ENCODE measurements at regions not wholly inside any gene's neighbourhood (a gene's known extent, or its start where the extent isn't known, plus 50 kb on each side); places are given as distances from the start of the nearest gene placed in this dataset.

DNA sequence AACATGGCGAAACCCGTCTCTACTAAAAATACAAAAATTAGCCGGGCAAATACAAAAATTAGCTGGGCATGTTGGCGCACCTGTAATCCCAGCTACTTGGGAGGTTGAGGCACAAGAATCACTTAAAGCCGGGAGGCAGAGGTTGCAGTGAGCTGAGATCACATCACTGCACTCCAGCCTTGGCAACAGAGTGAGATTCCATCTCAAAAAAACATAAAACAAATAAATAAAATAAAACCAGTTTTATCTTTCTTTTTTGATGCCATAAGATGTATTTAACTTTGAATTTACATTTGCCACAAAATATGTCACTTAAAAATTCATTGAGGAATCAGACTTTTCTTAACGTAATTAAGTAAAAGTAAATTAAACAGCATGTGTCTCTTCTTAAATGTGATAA is 113.3 kb upstream of the ERRFI1 start:
- H3K79me2 ChIP-seq (replicated peaks; ENCODE audit: insufficient read depth, low read length): no peaks in the 10 kb centered on the region
- no peak overlapping the region for H2AFZ ChIP-seq (ENCODE audit: low read depth, low read length)
- no peaks in the 10 kb centered on the region for H3K36me3 ChIP-seq (ENCODE audit: insufficient read depth, low read length)
- H3K27me3 ChIP-seq (ENCODE audit: insufficient read depth, low read depth, low read length): no peaks in the 10 kb centered on the region
- no peak overlapping the region for H3K27ac ChIP-seq (ENCODE audit: low read length)
- no peak overlapping the region for H3K4me3 ChIP-seq (ENCODE audit: low read length)
- no peak overlapping the region for H3K4me2 ChIP-seq (ENCODE audit: low read length)
- H3K9ac ChIP-seq (ENCODE audit: low read length): no peak overlapping the region
- no peaks in the 10 kb centered on the region for H3K9me3 ChIP-seq (ENCODE audit: low read length)
- H3F3A ChIP-seq (ENCODE audit: insufficient read depth, low read length, poor library complexity, severe bottlenecking): no peaks in the 10 kb centered on the region
- no peaks in the 10 kb centered on the region for H4K20me1 ChIP-seq (ENCODE audit: insufficient read depth)
- no peak for TF ChIP-seq TAF1 (IDR thresholded peaks at IDR 0.05; ENCODE audit: low read depth)
- no peak for TF ChIP-seq REST (IDR thresholded peaks at IDR 0.05; ENCODE audit: borderline replicate concordance)
- TF ChIP-seq, protein P1, sequence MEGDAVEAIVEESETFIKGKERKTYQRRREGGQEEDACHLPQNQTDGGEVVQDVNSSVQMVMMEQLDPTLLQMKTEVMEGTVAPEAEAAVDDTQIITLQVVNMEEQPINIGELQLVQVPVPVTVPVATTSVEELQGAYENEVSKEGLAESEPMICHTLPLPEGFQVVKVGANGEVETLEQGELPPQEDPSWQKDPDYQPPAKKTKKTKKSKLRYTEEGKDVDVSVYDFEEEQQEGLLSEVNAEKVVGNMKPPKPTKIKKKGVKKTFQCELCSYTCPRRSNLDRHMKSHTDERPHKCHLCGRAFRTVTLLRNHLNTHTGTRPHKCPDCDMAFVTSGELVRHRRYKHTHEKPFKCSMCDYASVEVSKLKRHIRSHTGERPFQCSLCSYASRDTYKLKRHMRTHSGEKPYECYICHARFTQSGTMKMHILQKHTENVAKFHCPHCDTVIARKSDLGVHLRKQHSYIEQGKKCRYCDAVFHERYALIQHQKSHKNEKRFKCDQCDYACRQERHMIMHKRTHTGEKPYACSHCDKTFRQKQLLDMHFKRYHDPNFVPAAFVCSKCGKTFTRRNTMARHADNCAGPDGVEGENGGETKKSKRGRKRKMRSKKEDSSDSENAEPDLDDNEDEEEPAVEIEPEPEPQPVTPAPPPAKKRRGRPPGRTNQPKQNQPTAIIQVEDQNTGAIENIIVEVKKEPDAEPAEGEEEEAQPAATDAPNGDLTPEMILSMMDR (IDR thresholded peaks at IDR 0.05; ENCODE audit: poor library complexity, severe bottlenecking): no peak
- no peak for TF ChIP-seq RAD21 (conservative IDR thresholded peaks at IDR 0.05)
- no peak for TF ChIP-seq EZH2 (IDR thresholded peaks at IDR 0.05; ENCODE audit: borderline replicate concordance, insufficient read depth, low read length, poor library complexity, severe bottlenecking)
- H3K9me2 ChIP-seq (ENCODE audit: insufficient read depth, low read length): no peaks in the 10 kb centered on the region

DNA sequence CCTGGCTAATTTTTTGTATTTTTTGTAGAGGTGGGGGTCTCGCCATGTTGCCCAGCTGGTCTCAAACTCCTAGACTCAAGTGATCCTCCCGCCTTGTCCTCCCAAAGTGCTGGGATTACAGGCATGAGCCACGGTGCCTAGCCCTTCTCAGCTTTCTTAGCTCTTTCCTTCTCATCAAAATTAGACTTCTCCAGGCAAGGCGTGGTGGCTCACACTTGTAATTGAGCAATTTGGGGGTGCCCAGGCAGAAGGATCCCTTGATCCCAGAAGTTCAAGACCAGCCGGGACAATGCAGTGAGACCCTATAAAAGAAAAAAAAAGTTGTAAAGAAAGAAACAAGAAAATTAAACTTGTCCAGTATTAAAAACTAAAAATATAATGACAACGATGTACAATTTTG is 112.6 kb upstream of the ERRFI1 start:
- H3K4me2 ChIP-seq (ENCODE audit: low read length): no peak overlapping the region
- no peak overlapping the region for H2AFZ ChIP-seq (ENCODE audit: low read depth, low read length)
- no peaks in the 10 kb centered on the region for H3K36me3 ChIP-seq (ENCODE audit: insufficient read depth, low read length)
- H3K9me2 ChIP-seq (ENCODE audit: insufficient read depth, low read length): no peaks in the 10 kb centered on the region
- no peak for TF ChIP-seq REST (IDR thresholded peaks at IDR 0.05; ENCODE audit: borderline replicate concordance)
- no peak for TF ChIP-seq MXI1 (conservative IDR thresholded peaks at IDR 0.05; ENCODE audit: poor library complexity, severe bottlenecking)
- TF ChIP-seq POLR2AphosphoS5 (IDR thresholded peaks at IDR 0.05): no peak
- no peak for TF ChIP-seq RAD21 (conservative IDR thresholded peaks at IDR 0.05)
- TF ChIP-seq, protein P1 (IDR thresholded peaks at IDR 0.05; ENCODE audit: poor library complexity, severe bottlenecking): no peak
- no peaks in the 10 kb centered on the region for H3K27me3 ChIP-seq (ENCODE audit: insufficient read depth, low read depth, low read length)
- no peaks in the 10 kb centered on the region for H3K79me2 ChIP-seq (replicated peaks; ENCODE audit: insufficient read depth, low read length)
- H4K20me1 ChIP-seq (ENCODE audit: insufficient read depth): no peaks in the 10 kb centered on the region
- no peaks in the 10 kb centered on the region for H3K9me3 ChIP-seq (ENCODE audit: low read length)
- no peak overlapping the region for H3K9ac ChIP-seq (ENCODE audit: low read length)
- H3F3A ChIP-seq (ENCODE audit: insufficient read depth, low read length, poor library complexity, severe bottlenecking): no peaks in the 10 kb centered on the region
- no peak overlapping the region for H3K4me3 ChIP-seq (ENCODE audit: low read length)
- no peak overlapping the region for H3K27ac ChIP-seq (ENCODE audit: low read length)
